ENCODE measurements at regions not wholly inside any gene's neighbourhood (a gene's known extent, or its start where the extent isn't known, plus 50 kb on each side); places are given as distances from the start of the nearest gene placed in this dataset.

DNA sequence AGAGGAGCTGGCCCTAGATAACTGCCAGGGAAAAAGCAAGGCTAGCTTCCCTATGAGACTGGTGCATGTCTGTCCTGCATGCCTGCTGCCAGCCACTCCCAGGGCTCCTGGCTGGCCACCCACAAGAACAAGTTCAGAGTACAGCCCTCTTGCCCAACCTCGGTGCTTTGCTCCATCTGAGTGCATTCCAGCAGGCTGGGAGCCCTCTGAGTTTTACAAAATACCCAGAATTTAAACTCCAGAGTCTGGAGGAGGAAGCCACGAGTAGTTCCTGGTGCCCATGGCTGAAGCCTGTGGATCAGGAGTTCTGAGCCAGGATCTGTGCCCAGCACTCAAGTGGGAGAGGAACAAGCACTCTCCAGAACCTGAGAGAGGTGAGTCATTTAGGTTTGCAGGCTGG is 111.6 kb downstream of the MAGEE2 start:
- no peaks in the 10 kb centered on the region for H3K4me1 Mint-ChIP-seq (ENCODE audit: low read depth, unreplicated experiment)
- peaks cover 2% of the 10 kb centered on the region for H3K9me3 Mint-ChIP-seq (ENCODE audit: unreplicated experiment)
- no peaks in the 10 kb centered on the region for H3K36me3 Mint-ChIP-seq (ENCODE audit: unreplicated experiment)
- no peaks in the 10 kb centered on the region for H3K27me3 Mint-ChIP-seq (ENCODE audit: unreplicated experiment)
- TF ChIP-seq CTCF (IDR thresholded peaks at IDR 0.05; ENCODE audit: partially characterized antibody, unreplicated experiment): no peak
- DNase-seq: no peak
- H3K27ac Mint-ChIP-seq (ENCODE audit: unreplicated experiment): no peak overlapping the region
- H3K4me3 Mint-ChIP-seq (ENCODE audit: unreplicated experiment): no peak overlapping the region

- Mint-ChIP-seq H3K9me3 (ENCODE audit: unreplicated experiment) (no peaks in the 10 kb centered on the region), H3K27ac (ENCODE audit: unreplicated experiment) (no peak overlapping the region), H3K4me3 (ENCODE audit: unreplicated experiment) (no peak overlapping the region), H3K27me3 (ENCODE audit: unreplicated experiment) (no peaks in the 10 kb centered on the region), H3K4me1 (ENCODE audit: low read depth, unreplicated experiment) (no peaks in the 10 kb centered on the region), H3K36me3 (ENCODE audit: unreplicated experiment) (peaks cover 6% of the 10 kb centered on the region)
- no peak for TF ChIP-seq CTCF (IDR thresholded peaks at IDR 0.05; ENCODE audit: partially characterized antibody, unreplicated experiment)
- no peak for DNase-seq
Measured at GRCh38 chrX:75655627-75656026, 129.4 kb downstream of the MAGEE2 start.

- no peak for DNase-seq
- Mint-ChIP-seq H3K27me3 (ENCODE audit: unreplicated experiment) (no peaks in the 10 kb centered on the region), H3K4me3 (ENCODE audit: unreplicated experiment) (no peak overlapping the region)
Measured at GRCh38 chrX:75649829-75650228, 127.0 kb upstream of the ZDHHC15 start.

DNA sequence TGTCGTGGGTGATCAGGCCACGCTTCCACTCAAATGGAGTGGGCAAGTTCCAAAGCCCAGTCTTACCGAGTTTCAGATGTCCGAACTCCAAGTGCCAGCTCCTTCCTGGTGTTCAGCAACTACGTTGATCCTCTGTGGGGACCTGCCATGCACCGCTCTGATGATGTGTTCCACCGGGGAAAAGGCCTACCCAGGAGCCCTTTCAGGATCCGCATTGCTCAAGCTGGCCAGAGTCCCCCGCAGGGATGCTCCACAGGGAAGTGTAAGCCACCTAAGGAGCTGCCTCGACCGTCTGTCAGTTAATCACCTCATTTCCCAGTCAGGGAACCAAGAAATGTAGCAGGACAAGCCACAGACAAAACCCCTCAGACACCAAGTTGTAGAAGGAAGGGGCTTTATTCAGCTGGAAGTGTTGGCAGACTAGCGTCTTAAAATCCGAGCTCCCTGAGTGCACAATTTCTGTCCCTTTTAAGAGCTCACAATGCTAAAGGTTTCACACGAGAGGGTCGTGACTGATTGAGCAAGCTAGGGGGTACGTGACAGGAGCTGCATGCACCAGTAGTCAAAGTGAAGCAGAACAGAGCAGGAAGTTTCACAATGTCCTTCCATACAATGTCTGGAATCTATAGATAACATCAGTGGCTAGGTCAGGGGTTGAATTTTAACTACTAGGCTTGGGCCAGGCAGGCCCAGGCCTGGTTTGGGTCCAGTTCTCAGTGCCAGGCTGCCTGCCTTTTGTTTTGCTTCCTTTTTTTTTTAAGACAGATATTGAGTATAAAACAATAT is 126.2 kb upstream of the ZDHHC15 start:
- Mint-ChIP-seq H3K27me3 (ENCODE audit: unreplicated experiment) (no peaks in the 10 kb centered on the region), H3K36me3 (ENCODE audit: unreplicated experiment) (peaks cover 11% of the 10 kb centered on the region), H3K4me1 (ENCODE audit: low read depth, unreplicated experiment) (no peaks in the 10 kb centered on the region), H3K9me3 (ENCODE audit: unreplicated experiment) (no peaks in the 10 kb centered on the region), H3K27ac (ENCODE audit: unreplicated experiment) (no peak overlapping the region), H3K4me3 (ENCODE audit: unreplicated experiment) (no peak overlapping the region)
- no peak for DNase-seq
- TF ChIP-seq CTCF (IDR thresholded peaks at IDR 0.05; ENCODE audit: partially characterized antibody, unreplicated experiment): no peak

More at GRCh38 chrX:75649829-75650228, 127.0 kb upstream of the ZDHHC15 start:
- Mint-ChIP-seq H3K27ac (ENCODE audit: unreplicated experiment) (no peak overlapping the region), H3K36me3 (ENCODE audit: unreplicated experiment) (peaks cover 11% of the 10 kb centered on the region), H3K4me1 (ENCODE audit: low read depth, unreplicated experiment) (no peaks in the 10 kb centered on the region), H3K9me3 (ENCODE audit: unreplicated experiment) (no peaks in the 10 kb centered on the region)
- no peak for TF ChIP-seq CTCF (IDR thresholded peaks at IDR 0.05; ENCODE audit: partially characterized antibody, unreplicated experiment)

DNA sequence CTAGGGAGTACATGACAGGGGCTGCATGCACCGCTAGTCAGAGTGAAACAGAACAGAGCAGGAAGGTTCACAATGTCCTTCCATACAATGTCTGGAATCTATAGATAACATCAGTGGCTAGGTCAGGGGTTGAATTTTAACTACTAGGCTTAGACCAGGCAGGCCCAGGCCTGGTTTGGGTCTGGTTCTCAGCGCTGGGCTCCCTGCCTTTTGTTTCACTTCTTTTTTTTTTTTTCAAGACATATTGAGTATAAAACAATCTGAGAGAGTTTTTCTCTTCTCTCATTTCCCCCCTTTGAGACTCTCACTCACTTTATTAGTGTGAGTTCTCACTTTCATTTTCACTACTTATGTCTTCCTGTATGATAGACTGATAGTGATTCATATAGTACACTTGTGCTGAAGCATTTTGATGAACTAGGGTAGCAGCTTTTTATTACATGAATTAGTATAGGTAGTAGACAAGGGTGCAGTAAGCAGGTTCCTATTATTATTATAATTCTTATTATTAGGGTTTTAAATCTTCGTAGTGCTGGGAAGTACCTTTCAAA is 120.0 kb upstream of the ZDHHC15 start:
- Mint-ChIP-seq H3K27ac (ENCODE audit: unreplicated experiment) (no peak overlapping the region), H3K27me3 (ENCODE audit: unreplicated experiment) (no peaks in the 10 kb centered on the region), H3K36me3 (ENCODE audit: unreplicated experiment) (peaks cover 6% of the 10 kb centered on the region), H3K4me1 (ENCODE audit: low read depth, unreplicated experiment) (no peaks in the 10 kb centered on the region), H3K4me3 (ENCODE audit: unreplicated experiment) (no peak overlapping the region), H3K9me3 (ENCODE audit: unreplicated experiment) (no peaks in the 10 kb centered on the region)
- TF ChIP-seq CTCF (IDR thresholded peaks at IDR 0.05; ENCODE audit: partially characterized antibody, unreplicated experiment): no peak
- DNase-seq: no peak

Measured in glutamatergic neuron (in vitro differentiated cells).